Tibial nerve (tissue), 4 donors: ENCODE measurements at regions not wholly inside any gene's neighbourhood (a gene's known extent, or its start where the extent isn't known, plus 50 kb on each side); places are given as distances from the start of the nearest gene placed in this dataset.

ENCODE experiments used
- DNase-seq, 2 donors: peaks; one replicate each; pipeline ENCODE4 v3.0.0-alpha.2; 2019; ENCODE audit warnings: low spot score in 2 of 2
- H3K27ac ChIP-seq, 4 donors: fragments of 200-600 bp; sonication (generic) in 3 of 4; one replicate each; pipeline ENCODE4 v1.5.1; 2017 to 2019; ENCODE audit warnings: mild to moderate bottlenecking in 1 of 4
- H3K27me3 ChIP-seq, 2 donors: fragments of 200-600 bp; sonication (generic) in 1 of 2; one replicate each; pipeline versions ENCODE4 v1.5.1 to v1.6.0; 2017 to 2019
- H3K36me3 ChIP-seq, 3 donors: fragments of 200-600 bp; sonication (generic); one replicate each; pipeline ENCODE4 v1.5.1; 2018 to 2019
- H3K4me1 ChIP-seq, 4 donors: fragments of 200-600 bp; sonication (generic) in 3 of 4; one replicate each; pipeline ENCODE4 v1.5.1; 2017 to 2019
- H3K4me3 ChIP-seq, 4 donors: fragments of 200-600 bp; sonication (generic) in 3 of 4; one replicate each; pipeline ENCODE4 v1.5.1; 2017 to 2019; ENCODE audit warnings: mild to moderate bottlenecking in 1 of 4, moderate library complexity in 1 of 4
- H3K9me3 ChIP-seq, 4 donors: fragments of 200-600 bp; sonication (generic) in 3 of 4; one replicate each; pipeline ENCODE4 v1.5.1; 2017 to 2019
- EP300 ChIP-seq, 2 donors: sonication (generic); formaldehyde crosslinking; IDR thresholded peaks; one replicate each; pipeline ENCODE4 v1.6.1; 2017; ENCODE audit warnings: antibody characterized with exemption in 2 of 2, mild to moderate bottlenecking in 1 of 2
- POLR2A ChIP-seq, 2 donors: fragments of 450-650 bp; IDR thresholded peaks; one replicate each; pipeline ENCODE4 v1.6.1; 2017; ENCODE audit warnings: antibody characterized with exemption in 2 of 2, mild to moderate bottlenecking in 2 of 2, moderate library complexity in 2 of 2
- whole genome bisulfite sequencing, 2 donors: methylation state at CpG; one replicate each; pipeline ENCODE4 v1.1.5; 2018; 5-methylcytosine and 5-hydroxymethylcytosine counted together
- TF ChIP-seq, protein P1 (sequence below), 5 experiments: fragments of 200-600 bp in 3 of 5; fragments of 450-650 bp in 2 of 5; sonication (generic) in 3 of 5; IDR thresholded peaks; one replicate each; pipeline ENCODE4 v1.5.1; 2016 to 2019; ENCODE audit warnings: antibody characterized with exemption in 5 of 5, mild to moderate bottlenecking in 3 of 5, moderate library complexity in 2 of 5

DNA sequence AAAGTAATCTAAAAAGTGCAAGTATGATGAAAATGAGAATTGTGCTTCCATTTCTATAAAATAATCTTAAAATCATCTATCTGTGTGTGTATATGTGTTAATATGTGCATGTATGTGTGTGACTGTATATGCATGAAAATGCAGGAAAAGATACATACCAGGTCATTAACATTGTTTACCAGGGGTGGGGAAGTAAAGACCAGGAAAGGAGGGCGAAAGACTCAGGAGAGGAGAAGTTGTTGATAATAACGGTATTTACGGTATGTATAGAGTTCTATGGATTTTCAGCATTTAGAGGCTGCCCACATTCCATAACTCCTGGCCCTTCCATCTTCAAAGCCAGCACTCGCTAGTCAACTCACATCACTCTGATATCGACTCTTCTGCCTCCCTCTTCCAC, 111.0 kb upstream of the SPDL1 start:
- Histone ChIP-seq H3K4me1 (no peaks in the 10 kb centered on the region), H3K4me3 (no peak overlapping the region), H3K36me3 (no peaks in the 10 kb centered on the region), H3K27ac (no peak overlapping the region), H3K27me3 (no peaks in the 10 kb centered on the region), H3K9me3 (peaks cover 0 to 6% (median 0%) of the 10 kb centered on the region in 4 donors)
- TF ChIP-seq EP300 (IDR thresholded peaks at IDR 0.05) (no peak), POLR2A (IDR thresholded peaks at IDR 0.05) (no peak)
- TF ChIP-seq, protein P1, sequence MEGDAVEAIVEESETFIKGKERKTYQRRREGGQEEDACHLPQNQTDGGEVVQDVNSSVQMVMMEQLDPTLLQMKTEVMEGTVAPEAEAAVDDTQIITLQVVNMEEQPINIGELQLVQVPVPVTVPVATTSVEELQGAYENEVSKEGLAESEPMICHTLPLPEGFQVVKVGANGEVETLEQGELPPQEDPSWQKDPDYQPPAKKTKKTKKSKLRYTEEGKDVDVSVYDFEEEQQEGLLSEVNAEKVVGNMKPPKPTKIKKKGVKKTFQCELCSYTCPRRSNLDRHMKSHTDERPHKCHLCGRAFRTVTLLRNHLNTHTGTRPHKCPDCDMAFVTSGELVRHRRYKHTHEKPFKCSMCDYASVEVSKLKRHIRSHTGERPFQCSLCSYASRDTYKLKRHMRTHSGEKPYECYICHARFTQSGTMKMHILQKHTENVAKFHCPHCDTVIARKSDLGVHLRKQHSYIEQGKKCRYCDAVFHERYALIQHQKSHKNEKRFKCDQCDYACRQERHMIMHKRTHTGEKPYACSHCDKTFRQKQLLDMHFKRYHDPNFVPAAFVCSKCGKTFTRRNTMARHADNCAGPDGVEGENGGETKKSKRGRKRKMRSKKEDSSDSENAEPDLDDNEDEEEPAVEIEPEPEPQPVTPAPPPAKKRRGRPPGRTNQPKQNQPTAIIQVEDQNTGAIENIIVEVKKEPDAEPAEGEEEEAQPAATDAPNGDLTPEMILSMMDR (IDR thresholded peaks at IDR 0.05) = no peak
- WGBS, 2 donors = 70 to 73% methylated on average over 5 of the region's 5 CpGs
- DNase-seq = no peak

DNA sequence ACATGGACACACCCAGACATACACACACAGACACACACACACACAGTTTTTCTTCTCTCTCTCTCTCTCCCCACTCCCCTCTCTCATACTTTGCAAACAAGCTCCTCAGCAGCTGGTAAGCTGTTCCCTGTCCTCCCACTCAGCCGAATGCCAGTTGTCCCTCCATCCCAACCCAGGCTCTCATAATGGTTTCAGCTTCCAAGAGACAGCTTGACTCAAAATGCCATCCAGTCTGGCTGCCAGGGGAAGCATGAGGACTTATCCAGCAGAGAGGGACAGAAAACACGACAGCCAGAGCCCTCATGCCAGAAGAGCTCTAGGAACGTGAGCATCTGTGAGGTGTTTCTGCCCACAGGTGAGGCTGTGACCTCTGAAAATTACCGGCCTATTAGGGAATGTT, 112.6 kb upstream of the SPDL1 start:
- TF ChIP-seq POLR2A (IDR thresholded peaks at IDR 0.05) (no peak), EP300 (IDR thresholded peaks at IDR 0.05) (no peak)
- TF ChIP-seq, protein P1 (IDR thresholded peaks at IDR 0.05) = no peak
- H3K4me1 ChIP-seq = no peaks in the 10 kb centered on the region
- WGBS, 2 donors = 88 to 89% methylated on average over 4 of the region's 4 CpGs
- H3K4me3 ChIP-seq = no peak overlapping the region
- peaks cover 0 to 6% (median 0%) of the 10 kb centered on the region in 4 donors for H3K9me3 ChIP-seq
- H3K27me3 ChIP-seq = no peaks in the 10 kb centered on the region
- no peak overlapping the region for H3K27ac ChIP-seq
- no peaks in the 10 kb centered on the region for H3K36me3 ChIP-seq
- DNase-seq = no peak

DNA sequence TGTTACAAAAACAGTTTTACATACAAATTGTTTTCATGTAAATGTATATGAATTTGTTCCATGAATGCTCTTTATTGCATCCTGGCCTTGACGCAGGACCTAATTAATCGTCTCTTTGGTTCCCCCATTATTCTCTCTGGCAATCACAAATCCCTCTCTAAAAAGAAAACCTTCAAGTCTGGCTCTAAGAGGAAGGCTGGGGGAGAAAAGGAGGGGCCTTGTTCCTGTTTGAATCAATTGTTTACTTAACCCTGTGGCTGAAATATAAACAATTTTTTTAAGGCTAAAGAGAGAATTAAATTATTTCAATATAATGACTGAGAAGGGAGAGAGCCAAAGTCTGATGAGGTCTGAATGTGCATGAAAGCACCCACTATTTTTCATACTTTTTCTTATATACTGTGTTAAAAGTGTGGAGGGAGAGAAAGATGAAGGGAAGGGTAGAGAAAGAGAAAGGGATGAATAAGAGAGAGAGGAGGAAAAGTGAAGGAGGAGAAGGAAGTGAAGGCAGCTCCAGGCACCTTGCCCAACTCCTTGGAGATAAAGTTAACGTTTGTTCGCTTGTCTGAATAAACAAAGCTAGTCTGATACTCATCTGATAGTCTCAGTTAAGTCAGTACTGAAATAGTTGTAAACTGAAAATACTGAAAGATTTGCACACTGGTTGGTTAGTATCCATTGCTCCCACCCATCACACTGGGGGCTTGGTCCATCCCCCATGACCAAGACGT, 116.4 kb upstream of the SPDL1 start:
- no peak for DNase-seq
- Histone ChIP-seq H3K4me1 (no peaks in the 10 kb centered on the region), H3K36me3 (no peaks in the 10 kb centered on the region), H3K27me3 (no peaks in the 10 kb centered on the region), H3K27ac (no peak overlapping the region), H3K4me3 (no peak overlapping the region), H3K9me3 (no peaks in the 10 kb centered on the region)
- TF ChIP-seq EP300 (IDR thresholded peaks at IDR 0.05) = no peak
- TF ChIP-seq, protein P1 (IDR thresholded peaks at IDR 0.05) = no peak
- TF ChIP-seq POLR2A (IDR thresholded peaks at IDR 0.05) = no peak
- WGBS, 2 donors = 39 to 45% methylated on average over 5 of the region's 5 CpGs

DNA sequence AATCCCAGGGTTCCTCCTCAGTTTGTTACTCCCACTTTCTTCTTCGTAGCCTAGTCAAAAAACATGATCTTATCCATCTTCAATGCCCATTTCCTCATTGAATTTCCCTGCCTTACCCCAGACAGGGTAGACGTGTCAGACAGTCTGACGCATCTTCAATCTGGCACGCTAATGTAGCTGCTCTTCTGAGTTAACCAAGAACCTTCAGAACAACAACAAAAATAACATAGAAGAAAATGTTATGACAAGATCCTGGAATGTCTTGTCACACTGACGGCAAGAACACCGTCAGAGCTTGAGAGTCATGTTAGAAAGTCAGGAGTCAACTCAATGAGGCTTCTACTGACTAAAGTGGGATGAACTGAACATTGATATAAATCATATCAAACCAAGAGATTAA, 122.7 kb upstream of the SPDL1 start:
- Histone ChIP-seq H3K9me3 (no peaks in the 10 kb centered on the region), H3K27me3 (no peaks in the 10 kb centered on the region), H3K4me3 (no peak overlapping the region), H3K27ac (no peak overlapping the region), H3K36me3 (no peaks in the 10 kb centered on the region), H3K4me1 (no peaks in the 10 kb centered on the region)
- no peak for TF ChIP-seq EP300 (IDR thresholded peaks at IDR 0.05)
- DNase-seq = no peak
- 89 to 92% methylated on average over 6 of the region's 6 CpGs for WGBS, 2 donors

DNA sequence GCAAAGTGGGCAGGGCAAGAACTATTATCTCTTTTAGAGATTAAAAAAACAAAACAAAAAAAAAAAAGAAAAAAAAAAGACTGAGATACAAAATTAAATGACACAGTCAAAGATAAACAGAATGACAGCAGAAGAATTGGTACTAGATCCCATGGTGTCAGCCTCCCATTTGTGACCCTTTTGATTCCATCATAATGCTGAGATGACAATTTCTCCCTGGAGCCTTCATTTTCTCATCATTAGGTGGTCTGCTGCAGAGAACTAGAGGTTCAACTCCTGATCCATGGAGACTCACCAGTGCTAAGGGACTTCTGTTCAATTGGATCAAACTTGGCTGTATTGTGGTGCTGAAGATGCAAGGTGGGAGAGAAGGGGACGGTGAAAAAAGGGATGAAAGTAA, 123.5 kb upstream of the SPDL1 start:
- Histone ChIP-seq H3K36me3 (no peaks in the 10 kb centered on the region), H3K4me3 (no peak overlapping the region), H3K4me1 (no peaks in the 10 kb centered on the region), H3K27ac (no peak overlapping the region), H3K9me3 (no peaks in the 10 kb centered on the region), H3K27me3 (no peaks in the 10 kb centered on the region)
- DNase-seq = no peak
- TF ChIP-seq POLR2A (IDR thresholded peaks at IDR 0.05) (no peak), EP300 (IDR thresholded peaks at IDR 0.05) (no peak)
- TF ChIP-seq, protein P1 (IDR thresholded peaks at IDR 0.05) = no peak
- 63 to 69% methylated on average over 1 of the region's 1 CpG for WGBS, 2 donors
